GM10266 (cell line): ENCODE measurements at regions not wholly inside any gene's neighbourhood (a gene's known extent, or its start where the extent isn't known, plus 50 kb on each side); places are given as distances from the start of the nearest gene placed in this dataset.

Experiments
- DNase-seq: peaks from one replicate; pipeline ENCODE4 v3.0.0; 2012; ENCODE audit errors: extremely low spot score
- TF ChIP-seq, protein P1 (sequence below): IDR thresholded peaks from 2 replicates; pipeline ENCODE4 v1.5.1; 2012; ENCODE audit warnings: mild to moderate bottlenecking, low read depth; ENCODE audit not compliant: control insufficient read depth, insufficient read depth; ENCODE audit errors: missing control alignments

DNA sequence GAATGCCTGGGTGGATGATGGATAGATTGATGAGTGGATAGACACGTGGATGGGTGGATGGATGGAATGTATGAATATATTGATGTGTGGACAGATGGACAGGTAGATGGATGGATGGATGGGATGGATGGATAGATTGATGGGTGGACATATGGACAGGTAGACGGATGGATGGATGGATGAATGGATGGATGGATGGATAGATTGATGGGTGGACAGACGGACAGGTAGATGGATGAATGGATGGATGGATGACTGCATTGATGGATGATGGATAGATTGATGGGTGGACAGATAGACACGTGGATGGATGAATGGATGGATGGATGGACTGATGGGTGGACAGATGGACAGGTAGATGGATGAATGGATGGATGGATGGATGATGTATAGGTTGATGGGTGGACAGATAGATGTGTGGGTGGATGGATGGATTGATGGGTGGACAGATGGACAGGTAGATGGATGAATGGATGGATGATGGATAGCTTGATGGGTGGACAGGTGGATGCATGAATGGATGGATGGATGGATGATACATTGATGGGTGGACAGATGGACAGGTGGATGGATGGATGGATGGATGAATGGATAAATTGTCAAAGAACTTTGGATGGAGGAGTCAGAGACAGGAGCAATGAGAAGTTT lies 171.4 kb upstream of the AFDN start:
- no peak for DNase-seq
- TF ChIP-seq, protein P1, sequence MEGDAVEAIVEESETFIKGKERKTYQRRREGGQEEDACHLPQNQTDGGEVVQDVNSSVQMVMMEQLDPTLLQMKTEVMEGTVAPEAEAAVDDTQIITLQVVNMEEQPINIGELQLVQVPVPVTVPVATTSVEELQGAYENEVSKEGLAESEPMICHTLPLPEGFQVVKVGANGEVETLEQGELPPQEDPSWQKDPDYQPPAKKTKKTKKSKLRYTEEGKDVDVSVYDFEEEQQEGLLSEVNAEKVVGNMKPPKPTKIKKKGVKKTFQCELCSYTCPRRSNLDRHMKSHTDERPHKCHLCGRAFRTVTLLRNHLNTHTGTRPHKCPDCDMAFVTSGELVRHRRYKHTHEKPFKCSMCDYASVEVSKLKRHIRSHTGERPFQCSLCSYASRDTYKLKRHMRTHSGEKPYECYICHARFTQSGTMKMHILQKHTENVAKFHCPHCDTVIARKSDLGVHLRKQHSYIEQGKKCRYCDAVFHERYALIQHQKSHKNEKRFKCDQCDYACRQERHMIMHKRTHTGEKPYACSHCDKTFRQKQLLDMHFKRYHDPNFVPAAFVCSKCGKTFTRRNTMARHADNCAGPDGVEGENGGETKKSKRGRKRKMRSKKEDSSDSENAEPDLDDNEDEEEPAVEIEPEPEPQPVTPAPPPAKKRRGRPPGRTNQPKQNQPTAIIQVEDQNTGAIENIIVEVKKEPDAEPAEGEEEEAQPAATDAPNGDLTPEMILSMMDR: no peak

DNA sequence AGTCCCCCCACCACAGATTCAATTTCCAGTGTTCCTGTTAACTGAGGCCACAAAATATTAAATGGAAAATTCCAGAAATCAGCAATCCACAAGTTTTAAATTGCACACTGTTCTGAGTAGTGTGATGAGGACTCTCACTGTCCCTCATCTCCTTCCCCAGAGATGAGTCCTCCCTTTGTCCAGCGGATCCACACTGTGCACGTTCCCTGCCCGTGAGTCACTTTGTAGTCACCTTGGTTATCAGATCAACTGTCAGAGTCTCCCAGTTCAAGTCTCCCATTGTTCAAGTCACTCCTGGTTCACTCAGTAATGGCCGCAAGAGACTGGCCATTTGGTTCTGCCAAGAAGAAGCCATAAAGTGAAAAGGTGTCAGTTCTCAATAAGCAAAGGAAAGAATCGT lies 168.6 kb upstream of the AFDN start:
- TF ChIP-seq, protein P1: no peak
- DNase-seq: no peak

DNA sequence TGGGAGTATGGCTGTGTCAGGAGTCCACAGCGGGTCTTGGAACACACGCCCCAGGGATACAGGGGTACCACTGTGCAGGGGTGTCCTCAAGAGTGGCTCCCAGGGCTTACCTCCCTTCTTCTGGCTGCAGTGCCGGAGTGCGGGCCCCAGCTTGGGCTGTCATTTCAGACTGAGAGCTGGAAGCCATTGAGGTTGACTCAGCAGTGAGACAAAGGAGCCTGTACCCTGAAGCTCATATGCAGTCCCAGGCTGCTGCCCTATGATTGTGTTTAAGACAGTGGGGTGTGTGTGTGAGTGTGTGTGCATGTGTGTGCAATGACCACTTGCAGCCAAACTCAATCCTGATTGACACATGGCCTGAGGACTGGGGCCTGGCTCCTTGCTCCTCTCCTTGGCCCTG lies 167.7 kb upstream of the AFDN start:
- TF ChIP-seq, protein P1: no peak
- DNase-seq: no peak

DNA sequence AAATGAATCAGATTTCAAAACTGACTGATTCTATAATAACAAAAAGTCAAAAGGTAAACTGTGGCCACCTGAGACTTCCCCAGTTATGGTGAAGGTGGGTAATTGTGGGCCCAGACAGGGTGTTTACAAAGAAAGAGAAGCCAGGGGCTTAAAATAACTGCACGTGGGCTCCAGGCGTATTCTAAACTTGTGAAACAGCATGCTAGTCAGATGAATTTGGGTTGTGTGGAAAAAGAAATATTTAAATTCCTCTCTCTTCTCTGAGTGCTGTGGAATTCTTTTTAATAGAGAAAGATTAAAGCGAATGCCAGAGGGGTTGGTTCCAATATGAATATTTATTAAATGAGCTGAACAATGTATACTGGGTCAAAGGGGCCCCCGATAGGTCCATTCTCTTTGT lies 166.3 kb upstream of the AFDN start:
- TF ChIP-seq, protein P1: no peak
- DNase-seq: no peak

DNA sequence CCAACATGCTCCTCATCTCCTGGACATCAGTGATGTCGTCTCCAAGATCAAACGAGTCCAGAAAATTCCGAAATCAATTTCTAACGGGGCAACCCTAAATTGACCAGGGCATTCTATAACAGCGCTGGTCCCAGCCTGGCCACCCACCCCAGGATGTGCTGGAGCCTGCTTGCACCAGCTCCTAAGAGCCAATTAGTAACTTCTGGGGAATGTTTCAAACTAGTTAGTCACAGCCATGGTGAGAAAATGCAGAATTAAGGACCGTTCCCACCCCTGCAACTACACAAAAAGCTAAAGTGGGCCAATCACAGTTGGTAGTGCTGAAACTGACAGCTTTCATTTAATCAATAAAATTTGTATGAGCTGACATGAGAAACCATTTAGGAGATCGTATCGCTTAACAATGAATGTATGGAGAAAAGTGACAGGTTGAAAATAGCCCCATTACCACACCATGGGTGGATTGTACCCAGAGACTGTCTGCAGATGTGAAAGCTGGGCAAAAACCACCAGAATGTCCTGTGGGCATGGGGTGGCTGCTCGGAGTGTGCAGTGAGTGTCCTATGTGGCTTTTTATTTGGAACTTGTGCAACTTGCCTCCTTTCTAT lies 165.7 kb upstream of the AFDN start:
- TF ChIP-seq, protein P1: no peak
- no peak for DNase-seq

DNA sequence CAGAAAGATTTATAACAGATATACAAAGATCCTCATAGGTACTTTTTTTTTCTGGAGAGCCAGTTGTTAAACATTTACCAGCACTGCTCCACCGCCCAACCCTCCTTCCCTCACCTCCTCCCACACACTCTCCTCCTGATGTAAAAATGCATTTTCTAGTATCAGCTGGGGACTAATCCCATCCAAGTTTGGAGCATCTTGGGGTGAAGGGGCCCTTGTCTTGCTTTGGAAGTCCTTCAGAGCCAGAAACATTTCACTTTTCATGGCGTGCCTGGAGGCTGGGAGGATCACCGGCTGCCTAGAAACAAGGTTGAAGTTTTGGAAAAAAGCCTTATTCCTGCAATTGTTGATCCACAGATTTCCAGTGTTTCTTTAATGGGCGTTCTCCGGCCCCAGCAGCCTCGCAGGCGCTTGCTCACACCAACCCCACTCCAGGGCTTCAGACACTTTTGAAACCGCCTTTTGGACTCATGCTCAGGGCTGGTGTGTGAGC lies 165.1 kb upstream of the AFDN start:
- no peak for DNase-seq
- TF ChIP-seq, protein P1: no peak
